Astrocyte (in vitro differentiated cells and primary cell): ENCODE measurements at regions not wholly inside any gene's neighbourhood (a gene's known extent, or its start where the extent isn't known, plus 50 kb on each side); places are given as distances from the start of the nearest gene placed in this dataset.

Experiments used
- DNase-seq: peaks from one replicate; pipeline ENCODE4 v3.0.0-alpha.2; 2010; ENCODE audit warnings: low read depth
- FAIRE-seq: peaks from 2 replicates; lab custom pipeline; 2011; peaks lifted over from hg19 to GRCh38; lab: Jason Lieb, UNC
- H2AFZ ChIP-seq: 2 replicates; pipeline ENCODE4 v1.6.0; 2012; ENCODE audit warnings: low read depth, low read length, inconsistent platforms
- H3K27ac ChIP-seq: 2 replicates; pipeline ENCODE4 v1.5.1; 2011; ENCODE audit warnings: low read depth, low read length, inconsistent platforms
- H3K27me3 ChIP-seq: 2 replicates; pipeline ENCODE4 v1.6.0; 2011; ENCODE audit warnings: low read length, inconsistent platforms; ENCODE audit not compliant: insufficient read depth
- H3K36me3 ChIP-seq: 2 replicates; pipeline ENCODE4 v1.5.1; 2011; ENCODE audit warnings: low read length, inconsistent platforms; ENCODE audit not compliant: insufficient read depth
- H3K4me1 ChIP-seq: 2 replicates; pipeline ENCODE4 v1.5.1; 2011; ENCODE audit warnings: low read length, inconsistent platforms; ENCODE audit not compliant: insufficient read depth
- H3K4me2 ChIP-seq: 2 replicates; pipeline ENCODE4 v1.6.0; 2012; ENCODE audit warnings: low read length, inconsistent platforms
- H3K4me3 ChIP-seq: 2 replicates; pipeline ENCODE4 v1.5.1; 2011; ENCODE audit warnings: low read depth, mild to moderate bottlenecking, low read length, inconsistent platforms; ENCODE audit not compliant: insufficient read depth
- H3K79me2 ChIP-seq: 2 replicates; pipeline ENCODE4 v1.6.0; 2012; ENCODE audit warnings: mild to moderate bottlenecking, low read length, inconsistent platforms; ENCODE audit not compliant: insufficient read depth
- H3K9ac ChIP-seq: 2 replicates; pipeline ENCODE4 v1.6.0; 2012; ENCODE audit warnings: mild to moderate bottlenecking, low read length, inconsistent platforms
- H3K9me3 ChIP-seq: 2 replicates; pipeline ENCODE4 v1.5.1; 2012; ENCODE audit warnings: low read depth, mild to moderate bottlenecking, low read length, inconsistent platforms; ENCODE audit not compliant: insufficient read depth
- H4K20me1 ChIP-seq: 2 replicates; pipeline ENCODE4 v1.6.0; 2012; ENCODE audit warnings: low read length, inconsistent platforms; ENCODE audit not compliant: insufficient read depth
- H3K27ac Mint-ChIP-seq: one replicate; pipeline ENCODE4 v1.8.0; 2021; ENCODE audit warnings: mild to moderate bottlenecking, mixed read lengths; ENCODE audit not compliant: unreplicated experiment
- H3K27me3 Mint-ChIP-seq: one replicate; pipeline ENCODE4 v1.8.0; 2021; ENCODE audit warnings: low read depth, mixed read lengths; ENCODE audit not compliant: unreplicated experiment
- H3K36me3 Mint-ChIP-seq: one replicate; pipeline ENCODE4 v1.8.0; 2021; ENCODE audit warnings: low read depth, mixed read lengths; ENCODE audit not compliant: unreplicated experiment
- H3K4me1 Mint-ChIP-seq: one replicate; pipeline ENCODE4 v1.8.0; 2021; ENCODE audit warnings: low read depth, mixed read lengths; ENCODE audit not compliant: unreplicated experiment
- H3K4me3 Mint-ChIP-seq: one replicate; pipeline ENCODE4 v1.8.0; 2021; ENCODE audit warnings: mild to moderate bottlenecking, moderate library complexity, mixed read lengths; ENCODE audit not compliant: unreplicated experiment
- H3K9me3 Mint-ChIP-seq: one replicate; pipeline ENCODE4 v1.8.0; 2021; ENCODE audit warnings: mild to moderate bottlenecking, mixed read lengths; ENCODE audit not compliant: unreplicated experiment
- EZH2 ChIP-seq: IDR thresholded peaks from 2 replicates; pipeline ENCODE4 v1.6.1; 2012; ENCODE audit warnings: mild to moderate bottlenecking, low read length, inconsistent platforms; ENCODE audit not compliant: insufficient read depth
- TF ChIP-seq, protein P1 (sequence below): IDR thresholded peaks from 2 replicates; pipeline ENCODE4 v1.5.1; 2011; ENCODE audit warnings: low read depth, mild to moderate bottlenecking, inconsistent platforms, low read length, moderate library complexity; ENCODE audit not compliant: insufficient read depth

DNA sequence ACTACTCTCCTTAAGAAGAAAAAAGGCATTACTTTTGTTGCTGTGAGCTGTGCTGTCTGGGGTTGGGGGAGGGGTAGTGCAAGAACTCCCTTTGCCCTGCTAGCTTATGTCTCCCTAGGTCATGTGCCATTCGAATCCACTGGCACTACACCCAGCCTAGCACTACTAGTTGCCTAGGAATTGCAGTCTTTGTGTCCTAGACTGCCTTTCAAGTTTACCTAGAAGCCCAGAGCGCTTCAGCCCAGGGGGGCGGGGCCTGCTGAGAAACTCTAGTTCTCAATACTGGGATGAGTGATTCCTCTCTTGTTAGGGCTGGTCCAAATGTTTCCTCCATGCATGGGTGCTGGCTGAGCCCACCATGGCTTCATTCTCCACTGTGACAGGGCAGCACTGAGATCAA is 1011.5 kb downstream of the PCDH19 start:
- FAIRE-seq: no peak
- no peak overlapping the region for H3K4me3 ChIP-seq
- H4K20me1 ChIP-seq: no peaks in the 10 kb centered on the region
- no peak overlapping the region for H3K4me3 Mint-ChIP-seq
- DNase-seq: no peak
- no peaks in the 10 kb centered on the region for H3K36me3 Mint-ChIP-seq
- no peak overlapping the region for H3K27ac ChIP-seq
- no peak overlapping the region for H3K27ac Mint-ChIP-seq
- no peaks in the 10 kb centered on the region for H3K79me2 ChIP-seq
- H3K36me3 ChIP-seq: no peaks in the 10 kb centered on the region
- no peak overlapping the region for H3K9ac ChIP-seq
- no peak overlapping the region for H3K4me2 ChIP-seq
- no peaks in the 10 kb centered on the region for H3K9me3 ChIP-seq
- H3K27me3 ChIP-seq: no peaks in the 10 kb centered on the region
- no peaks in the 10 kb centered on the region for H3K4me1 ChIP-seq
- no peaks in the 10 kb centered on the region for H3K9me3 Mint-ChIP-seq
- TF ChIP-seq, protein P1, sequence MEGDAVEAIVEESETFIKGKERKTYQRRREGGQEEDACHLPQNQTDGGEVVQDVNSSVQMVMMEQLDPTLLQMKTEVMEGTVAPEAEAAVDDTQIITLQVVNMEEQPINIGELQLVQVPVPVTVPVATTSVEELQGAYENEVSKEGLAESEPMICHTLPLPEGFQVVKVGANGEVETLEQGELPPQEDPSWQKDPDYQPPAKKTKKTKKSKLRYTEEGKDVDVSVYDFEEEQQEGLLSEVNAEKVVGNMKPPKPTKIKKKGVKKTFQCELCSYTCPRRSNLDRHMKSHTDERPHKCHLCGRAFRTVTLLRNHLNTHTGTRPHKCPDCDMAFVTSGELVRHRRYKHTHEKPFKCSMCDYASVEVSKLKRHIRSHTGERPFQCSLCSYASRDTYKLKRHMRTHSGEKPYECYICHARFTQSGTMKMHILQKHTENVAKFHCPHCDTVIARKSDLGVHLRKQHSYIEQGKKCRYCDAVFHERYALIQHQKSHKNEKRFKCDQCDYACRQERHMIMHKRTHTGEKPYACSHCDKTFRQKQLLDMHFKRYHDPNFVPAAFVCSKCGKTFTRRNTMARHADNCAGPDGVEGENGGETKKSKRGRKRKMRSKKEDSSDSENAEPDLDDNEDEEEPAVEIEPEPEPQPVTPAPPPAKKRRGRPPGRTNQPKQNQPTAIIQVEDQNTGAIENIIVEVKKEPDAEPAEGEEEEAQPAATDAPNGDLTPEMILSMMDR: no peak
- TF ChIP-seq EZH2: no peak
- no peaks in the 10 kb centered on the region for H3K4me1 Mint-ChIP-seq
- H3K27me3 Mint-ChIP-seq: no peaks in the 10 kb centered on the region
- no peak overlapping the region for H2AFZ ChIP-seq

- no peak overlapping the region for H3K27ac Mint-ChIP-seq
- DNase-seq (no peak), FAIRE-seq (no peak)
- Histone ChIP-seq H4K20me1 (no peaks in the 10 kb centered on the region), H3K9me3 (no peaks in the 10 kb centered on the region), H3K27ac (no peak overlapping the region), H3K4me2 (no peak overlapping the region), H3K9ac (no peak overlapping the region), H3K36me3 (no peaks in the 10 kb centered on the region), H3K4me3 (no peak overlapping the region), H3K4me1 (no peaks in the 10 kb centered on the region), H3K79me2 (no peaks in the 10 kb centered on the region), H3K27me3 (no peaks in the 10 kb centered on the region), H2AFZ (no peak overlapping the region)
- H3K4me1 Mint-ChIP-seq: no peaks in the 10 kb centered on the region
- H3K9me3 Mint-ChIP-seq: no peaks in the 10 kb centered on the region
- no peaks in the 10 kb centered on the region for H3K36me3 Mint-ChIP-seq
- TF ChIP-seq, protein P1: no peak
- no peak for TF ChIP-seq EZH2
- H3K4me3 Mint-ChIP-seq: no peak overlapping the region
- H3K27me3 Mint-ChIP-seq: no peaks in the 10 kb centered on the region
Observed at GRCh38 chrX:99397879-99398278, 1012.2 kb downstream of the PCDH19 start.

DNA sequence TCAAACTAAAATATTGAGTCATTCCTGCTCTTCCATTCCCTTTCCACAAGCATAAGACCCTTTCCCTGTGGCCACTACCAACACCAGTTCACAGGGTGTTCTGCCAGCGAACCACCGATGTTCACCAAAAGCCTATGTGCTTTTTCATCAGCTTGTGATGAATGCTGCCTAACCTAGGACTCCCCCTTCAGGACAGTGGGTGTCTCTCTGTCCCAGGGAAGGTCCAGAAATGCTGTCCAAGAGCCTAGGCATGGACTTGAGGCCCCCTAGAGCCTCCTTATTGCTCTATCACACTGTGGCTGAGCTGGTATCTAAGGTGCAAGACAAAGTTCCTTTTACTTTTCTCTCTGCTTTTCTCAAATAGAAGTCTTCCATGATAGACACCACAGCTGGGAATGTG is 1015.6 kb downstream of the PCDH19 start:
- Histone ChIP-seq H3K4me3 (no peak overlapping the region), H3K27me3 (no peaks in the 10 kb centered on the region), H3K9me3 (no peaks in the 10 kb centered on the region), H3K9ac (no peak overlapping the region), H3K36me3 (no peaks in the 10 kb centered on the region), H3K79me2 (no peaks in the 10 kb centered on the region), H2AFZ (no peak overlapping the region), H3K4me1 (no peaks in the 10 kb centered on the region), H3K27ac (no peak overlapping the region), H4K20me1 (no peaks in the 10 kb centered on the region), H3K4me2 (no peak overlapping the region)
- H3K27ac Mint-ChIP-seq: no peak overlapping the region
- DNase-seq: no peak
- H3K4me3 Mint-ChIP-seq: no peak overlapping the region
- H3K36me3 Mint-ChIP-seq: no peaks in the 10 kb centered on the region
- no peak for FAIRE-seq
- TF ChIP-seq, protein P1: no peak
- TF ChIP-seq EZH2: no peak
- H3K9me3 Mint-ChIP-seq: no peaks in the 10 kb centered on the region
- no peaks in the 10 kb centered on the region for H3K4me1 Mint-ChIP-seq
- H3K27me3 Mint-ChIP-seq: no peaks in the 10 kb centered on the region
